H9 (cell line): ENCODE measurements at regions not wholly inside any gene's neighbourhood (a gene's known extent, or its start where the extent isn't known, plus 50 kb on each side); places are given as distances from the start of the nearest gene placed in this dataset.
A peak's percentile ranks its signal among the peaks of the same experiment; 100 is the strongest.

Experiments used
- DNase-seq: peaks from one replicate; pipeline ENCODE4 v3.0.0-alpha.2; 2017
- H2AFZ ChIP-seq: one replicate; pipeline ENCODE4 v1.6.1; 2013; ENCODE audit warnings: mild to moderate bottlenecking, low read length, control low read depth, moderate library complexity
- H2AK5ac ChIP-seq: 2 replicates; pipeline ENCODE4 v1.6.1; 2013; ENCODE audit warnings: low read length, control low read depth, mixed read lengths; ENCODE audit not compliant: insufficient read length
- H2BK120ac ChIP-seq: one replicate; pipeline ENCODE4 v1.6.1; 2013; ENCODE audit warnings: low read depth, mild to moderate bottlenecking, low read length, control low read depth, inconsistent platforms; ENCODE audit not compliant: poor library complexity, severe bottlenecking
- H2BK12ac ChIP-seq: 2 replicates; pipeline ENCODE4 v1.6.1; 2013; ENCODE audit warnings: low read length, control low read depth, mixed read lengths, low read depth; ENCODE audit not compliant: insufficient read length
- H2BK15ac ChIP-seq: 2 replicates; pipeline ENCODE4 v1.6.1; 2013; ENCODE audit warnings: low read depth, low read length, control low read depth
- H2BK20ac ChIP-seq: one replicate; pipeline ENCODE4 v1.6.1; 2013; ENCODE audit warnings: low read depth, mild to moderate bottlenecking, low read length, control low read depth, inconsistent platforms; ENCODE audit not compliant: poor library complexity, severe bottlenecking
- H2BK5ac ChIP-seq: 2 replicates; pipeline ENCODE4 v1.6.1; 2013; ENCODE audit warnings: low read length, control low read depth, mixed read lengths; ENCODE audit not compliant: insufficient read length
- H3K14ac ChIP-seq: 2 replicates; pipeline ENCODE4 v1.6.1; 2013; ENCODE audit warnings: low read length, control low read depth; ENCODE audit not compliant: insufficient read depth
- H3K18ac ChIP-seq: 2 replicates; pipeline ENCODE4 v1.6.1; 2013; ENCODE audit warnings: low read depth, mild to moderate bottlenecking, mixed read lengths, low read length, control low read depth; ENCODE audit not compliant: insufficient read length
- H3K23ac ChIP-seq: 2 replicates; pipeline ENCODE4 v1.6.1; 2013; ENCODE audit warnings: low read length, control low read depth, mixed read lengths, low read depth; ENCODE audit not compliant: insufficient read length
- H3K23me2 ChIP-seq: 2 replicates; pipeline ENCODE4 v1.6.1; 2013; ENCODE audit warnings: low read depth, mild to moderate bottlenecking, mixed read lengths, low read length, control low read depth; ENCODE audit not compliant: insufficient read length, poor library complexity, severe bottlenecking
- H3K27ac ChIP-seq: 2 replicates; pipeline ENCODE4 v1.5.1; 2013; ENCODE audit warnings: low read length, control low read depth, mixed read lengths, low read depth; ENCODE audit not compliant: insufficient read length
- H3K27me3 ChIP-seq: 2 replicates; pipeline ENCODE4 v1.6.1; 2013; ENCODE audit warnings: low read length, control low read depth, inconsistent platforms; ENCODE audit not compliant: insufficient read depth
- H3K4ac ChIP-seq: 2 replicates; pipeline ENCODE4 v1.6.1; 2013; ENCODE audit warnings: low read depth, mild to moderate bottlenecking, control low read depth, inconsistent platforms, low read length, moderate library complexity
- H3K4me1 ChIP-seq: 2 replicates; pipeline ENCODE4 v1.6.1; 2013; ENCODE audit warnings: low read length, control low read depth, inconsistent platforms; ENCODE audit not compliant: insufficient read depth
- H3K4me2 ChIP-seq: 2 replicates; pipeline ENCODE4 v1.6.1; 2013; ENCODE audit warnings: low read length, control low read depth, mixed read lengths; ENCODE audit not compliant: insufficient read length, insufficient read depth
- H3K56ac ChIP-seq: 2 replicates; pipeline ENCODE4 v1.6.1; 2013; ENCODE audit warnings: low read depth, mild to moderate bottlenecking, mixed read lengths, low read length, control low read depth; ENCODE audit not compliant: insufficient read length
- H3K79me1 ChIP-seq: 2 replicates; pipeline ENCODE4 v1.6.1; 2013; ENCODE audit warnings: low read depth, mild to moderate bottlenecking, moderate library complexity, low read length, control low read depth, inconsistent platforms; ENCODE audit not compliant: insufficient read depth, poor library complexity, severe bottlenecking
- H3K79me2 ChIP-seq: 2 replicates; pipeline ENCODE4 v1.6.1; 2013; ENCODE audit warnings: low read length, control low read depth, inconsistent platforms; ENCODE audit not compliant: insufficient read depth
- H3K9ac ChIP-seq: 2 replicates; pipeline ENCODE4 v1.6.1; 2013; ENCODE audit warnings: low read length, control low read depth, mixed read lengths; ENCODE audit not compliant: insufficient read length; ENCODE audit errors: extremely low read depth
- H3K9me3 ChIP-seq: one replicate; pipeline ENCODE4 v1.6.1; 2013; ENCODE audit warnings: low read depth, low read length, inconsistent platforms; ENCODE audit not compliant: control insufficient read depth
- H3T11ph ChIP-seq: one replicate; pipeline ENCODE4 v1.6.1; 2013; ENCODE audit warnings: mild to moderate bottlenecking, low read length, control low read depth, inconsistent platforms
- H4K20me1 ChIP-seq: one replicate; pipeline ENCODE4 v1.6.1; 2013; ENCODE audit not compliant: control insufficient read depth, insufficient read length, insufficient read depth
- H4K5ac ChIP-seq: 2 replicates; pipeline ENCODE4 v1.6.1; 2013; ENCODE audit warnings: low read depth, mild to moderate bottlenecking, mixed read lengths, low read length, control low read depth; ENCODE audit not compliant: insufficient read length
- H4K8ac ChIP-seq: replicated peaks from 2 replicates; pipeline ENCODE4 v1.6.1; 2013; ENCODE audit warnings: low read length, control low read depth, mixed read lengths, low read depth; ENCODE audit not compliant: insufficient read length
- H4K91ac ChIP-seq: 2 replicates; pipeline ENCODE4 v1.6.1; 2013; ENCODE audit warnings: low read depth, mild to moderate bottlenecking, moderate library complexity, mixed read lengths, low read length, control low read depth; ENCODE audit not compliant: insufficient read length
- H3K27ac Mint-ChIP-seq, 3 experiments: 2 replicates in 2 of 3; 3 replicates in 1 of 3; pipeline ENCODE4 v1.8.0; 2020 to 2021; ENCODE audit warnings: mixed read lengths in 3 of 3, mild to moderate bottlenecking in 1 of 3, moderate library complexity in 1 of 3
- H3K27me3 Mint-ChIP-seq: 2 replicates; pipeline ENCODE4 v1.8.0; 2021; ENCODE audit warnings: low read depth, mild to moderate bottlenecking, moderate library complexity, mixed read lengths
- H3K36me3 Mint-ChIP-seq, 3 experiments: 2 replicates in 2 of 3; 3 replicates in 1 of 3; pipeline ENCODE4 v1.8.0; 2020 to 2021; ENCODE audit warnings: low read depth in 3 of 3, mixed read lengths in 3 of 3; ENCODE audit not compliant: insufficient read depth in 1 of 3
- H3K4me1 Mint-ChIP-seq, 2 experiments: 2 replicates each; pipeline ENCODE4 v1.8.0; 2020; ENCODE audit warnings: mixed read lengths in 2 of 2
- H3K4me3 Mint-ChIP-seq, 2 experiments: 2 replicates in 1 of 2; 3 replicates in 1 of 2; pipeline ENCODE4 v1.8.0; 2020 to 2021; ENCODE audit warnings: mild to moderate bottlenecking in 2 of 2, mixed read lengths in 2 of 2, moderate library complexity in 1 of 2
- H3K9me3 Mint-ChIP-seq, 2 experiments: 2 replicates in 1 of 2; 3 replicates in 1 of 2; pipeline ENCODE4 v1.8.0; 2020; ENCODE audit warnings: mild to moderate bottlenecking in 2 of 2, mixed read lengths in 2 of 2, moderate library complexity in 1 of 2
- WGBS: extraction: QIAGEN DNeasy Blood & Tissue Kit; methylation state at CpG from one replicate; pipeline ENCODE4 v1.1.7; 2013; ENCODE audit warnings: missing lambda C conversion rate, low lambda C conversion rate, mixed read lengths; ENCODE audit not compliant: insufficient read length; ENCODE audit errors: extremely low coverage; 5-methylcytosine and 5-hydroxymethylcytosine counted together
- TF ChIP-seq, protein P1 (sequence below): fragments of 200-600 bp; sonication (generic); conservative IDR thresholded peaks from 3 replicates; pipeline ENCODE4 v1.8.0; 2021; ENCODE audit warnings: antibody characterized with exemption, mild to moderate bottlenecking

DNA sequence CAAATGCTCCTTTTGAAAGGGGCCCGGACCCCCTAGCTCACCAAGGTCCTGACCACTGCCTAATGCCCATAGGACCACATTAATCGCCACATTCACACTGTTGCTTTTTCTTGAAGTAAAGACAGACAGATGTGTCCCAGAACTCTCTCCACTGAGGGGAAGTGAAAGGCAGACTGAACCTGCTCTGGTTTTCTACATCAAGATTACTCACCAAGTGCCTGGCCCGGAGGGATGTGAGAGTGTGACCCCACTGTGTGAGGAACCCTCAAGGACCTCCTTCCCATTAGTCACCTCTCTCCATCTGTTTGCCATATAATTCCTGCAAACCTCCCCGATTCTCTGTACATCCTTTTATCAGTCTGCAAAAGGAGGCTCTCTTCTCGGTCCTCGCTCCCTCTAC lies 381.5 kb downstream of the OMA1 start:
- Histone ChIP-seq H2BK120ac (no peak overlapping the region), H3K56ac (no peak overlapping the region), H2AK5ac (no peak overlapping the region), H3K4me2 (no peak overlapping the region), H4K20me1 (no peaks in the 10 kb centered on the region), H3K9ac (no peak overlapping the region), H3K79me2 (no peaks in the 10 kb centered on the region), H3K4ac (no peak overlapping the region), H2BK15ac (no peak overlapping the region), H4K91ac (no peak overlapping the region), H4K5ac (no peak overlapping the region), H3K18ac (no peak overlapping the region), H3K14ac (no peak overlapping the region), H2BK20ac (no peak overlapping the region), H2BK12ac (no peak overlapping the region), H3T11ph (no peak overlapping the region), H3K27ac (no peak overlapping the region), H4K8ac (no peak overlapping the region), H3K9me3 (no peaks in the 10 kb centered on the region), H2BK5ac (no peak overlapping the region), H3K4me1 (peaks cover 4% of the 10 kb centered on the region; the same call in 1 of the 2 replicates), H2AFZ (no peak overlapping the region), H3K79me1 (no peaks in the 10 kb centered on the region), H3K23ac (no peak overlapping the region), H3K27me3 (no peaks in the 10 kb centered on the region), H3K23me2 (no peaks in the 10 kb centered on the region)
- H3K36me3 Mint-ChIP-seq = peaks cover 5 to 18% (median 5%) of the 10 kb centered on the region in 3 experiments; a peak in 5 of 7 replicates
- H3K4me3 Mint-ChIP-seq = no peak overlapping the region
- peaks cover 4 to 10% of the 10 kb centered on the region in 2 experiments for H3K9me3 Mint-ChIP-seq
- DNase-seq = no peak
- TF ChIP-seq, protein P1, sequence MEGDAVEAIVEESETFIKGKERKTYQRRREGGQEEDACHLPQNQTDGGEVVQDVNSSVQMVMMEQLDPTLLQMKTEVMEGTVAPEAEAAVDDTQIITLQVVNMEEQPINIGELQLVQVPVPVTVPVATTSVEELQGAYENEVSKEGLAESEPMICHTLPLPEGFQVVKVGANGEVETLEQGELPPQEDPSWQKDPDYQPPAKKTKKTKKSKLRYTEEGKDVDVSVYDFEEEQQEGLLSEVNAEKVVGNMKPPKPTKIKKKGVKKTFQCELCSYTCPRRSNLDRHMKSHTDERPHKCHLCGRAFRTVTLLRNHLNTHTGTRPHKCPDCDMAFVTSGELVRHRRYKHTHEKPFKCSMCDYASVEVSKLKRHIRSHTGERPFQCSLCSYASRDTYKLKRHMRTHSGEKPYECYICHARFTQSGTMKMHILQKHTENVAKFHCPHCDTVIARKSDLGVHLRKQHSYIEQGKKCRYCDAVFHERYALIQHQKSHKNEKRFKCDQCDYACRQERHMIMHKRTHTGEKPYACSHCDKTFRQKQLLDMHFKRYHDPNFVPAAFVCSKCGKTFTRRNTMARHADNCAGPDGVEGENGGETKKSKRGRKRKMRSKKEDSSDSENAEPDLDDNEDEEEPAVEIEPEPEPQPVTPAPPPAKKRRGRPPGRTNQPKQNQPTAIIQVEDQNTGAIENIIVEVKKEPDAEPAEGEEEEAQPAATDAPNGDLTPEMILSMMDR = no peak
- no CpG with 5 or more reads among the region's 6 CpGs for WGBS
- H3K27me3 Mint-ChIP-seq = no peaks in the 10 kb centered on the region
- H3K4me1 Mint-ChIP-seq = peaks cover 62 to 63% of the 10 kb centered on the region in 2 experiments
- H3K27ac Mint-ChIP-seq = peak overlapping the region in 1 of 3 experiments; percentile 6; a peak in 1 of 7 replicates
